Colon (tissue), 2 donors: ENCODE measurements at regions not wholly inside any gene's neighbourhood (a gene's known extent, or its start where the extent isn't known, plus 50 kb on each side); places are given as distances from the start of the nearest gene placed in this dataset.

Source experiments
- FAIRE-seq: peaks from 2 replicates; lab custom pipeline; 2012; peaks lifted over from hg19 to GRCh38; lab: Jason Lieb, UNC
- donor health status: control.
- donor health status: control.

DNA sequence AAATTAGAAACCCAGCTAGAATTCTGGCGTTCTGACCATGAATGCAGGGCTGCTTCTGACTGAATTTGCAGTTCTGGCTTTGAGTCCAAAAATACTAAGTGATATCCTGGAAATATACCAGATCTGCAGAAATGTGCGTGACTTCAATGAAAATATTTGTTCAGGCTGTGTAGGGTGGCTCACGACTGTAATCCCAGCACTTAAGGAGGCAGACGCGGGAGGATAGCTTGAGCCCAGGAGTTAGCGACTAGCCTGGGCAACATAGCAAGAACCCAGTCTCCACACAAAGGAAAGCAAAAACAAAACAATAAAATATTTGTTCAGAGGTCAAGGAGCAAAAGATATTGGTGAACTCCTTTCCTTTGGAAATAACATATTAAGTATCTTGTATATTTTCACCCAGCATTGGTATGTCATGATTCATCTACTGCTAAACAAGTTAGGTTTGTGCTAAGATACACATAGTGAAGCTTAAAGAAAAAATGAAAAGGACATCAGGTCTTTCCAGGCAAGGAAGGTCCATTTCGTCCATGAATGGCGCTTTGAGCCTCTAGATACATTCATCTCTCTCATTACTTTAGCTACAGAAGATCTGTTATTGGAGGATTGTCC lies 239.2 kb downstream of the CMPK2 start:
- FAIRE-seq = no peak

- FAIRE-seq = no peak
Measured at GRCh38 chr2:6627316-6627715, 238.4 kb downstream of the CMPK2 start.

- FAIRE-seq = no peak
Measured at GRCh38 chr2:6630209-6630608, 235.5 kb downstream of the CMPK2 start.

GRCh38 chr2:6635296-6635695 lies 230.4 kb downstream of the CMPK2 start:
- FAIRE-seq = no peak

- no peak for FAIRE-seq
Measured at GRCh38 chr2:6637330-6637729, 228.4 kb downstream of the CMPK2 start.

GRCh38 chr2:6639929-6640620 lies 225.6 kb downstream of the CMPK2 start:
- no peak for FAIRE-seq

DNA sequence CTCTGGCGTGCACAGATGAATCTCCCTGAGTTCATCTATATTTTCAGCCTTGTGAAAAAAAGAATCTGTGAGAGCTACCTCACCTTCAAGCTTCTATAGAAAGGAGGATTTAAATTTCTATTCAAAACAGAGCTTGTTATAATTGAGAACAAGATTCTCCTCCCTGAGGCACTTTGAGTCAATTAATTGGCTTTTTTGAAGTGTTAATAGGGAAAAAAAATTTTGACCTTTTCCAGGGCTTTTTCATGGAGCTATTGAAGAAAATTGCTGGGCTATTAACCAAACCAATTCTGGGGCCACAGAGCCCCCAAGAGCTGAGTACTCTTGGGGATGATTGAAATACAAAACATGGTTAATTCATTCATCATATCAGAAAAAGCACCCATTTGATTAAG lies 225.1 kb downstream of the CMPK2 start:
- no peak for FAIRE-seq

GRCh38 chr2:6641956-6642355 lies 223.8 kb downstream of the CMPK2 start:
- FAIRE-seq = no peak

- no peak for FAIRE-seq
Measured at GRCh38 chr2:6644261-6644660, 221.4 kb downstream of the CMPK2 start.

- FAIRE-seq = no peak
Measured at GRCh38 chr2:6645004-6645403, 220.7 kb downstream of the CMPK2 start.

GRCh38 chr2:6645672-6646071 lies 220.0 kb downstream of the CMPK2 start:
- FAIRE-seq = no peak

- FAIRE-seq = no peak
Measured at GRCh38 chr2:6647046-6647445, 218.7 kb downstream of the CMPK2 start.

- FAIRE-seq = no peak
Measured at GRCh38 chr2:6648596-6649247, 217.0 kb downstream of the CMPK2 start.

DNA sequence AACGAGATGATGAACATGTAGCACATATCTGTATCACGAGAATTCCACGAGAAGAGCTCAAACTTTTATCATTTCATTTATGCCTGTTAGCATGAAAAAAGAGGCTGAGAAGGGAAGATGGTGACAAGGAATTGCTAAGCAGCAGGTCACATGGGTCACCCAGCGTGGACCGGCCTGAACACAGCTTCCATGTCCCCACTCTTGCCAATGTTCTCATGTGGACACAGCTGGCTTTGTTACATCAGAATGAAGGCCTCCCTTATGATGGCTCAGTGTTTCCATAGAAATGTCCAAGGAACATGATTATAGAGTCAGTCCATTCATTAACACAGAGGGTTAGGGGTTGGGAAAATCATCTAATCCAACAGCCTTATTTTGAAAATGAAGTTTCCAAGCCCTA lies 215.4 kb downstream of the CMPK2 start:
- no peak for FAIRE-seq

GRCh38 chr2:6652251-6652650 lies 213.5 kb downstream of the CMPK2 start:
- FAIRE-seq = no peak

DNA sequence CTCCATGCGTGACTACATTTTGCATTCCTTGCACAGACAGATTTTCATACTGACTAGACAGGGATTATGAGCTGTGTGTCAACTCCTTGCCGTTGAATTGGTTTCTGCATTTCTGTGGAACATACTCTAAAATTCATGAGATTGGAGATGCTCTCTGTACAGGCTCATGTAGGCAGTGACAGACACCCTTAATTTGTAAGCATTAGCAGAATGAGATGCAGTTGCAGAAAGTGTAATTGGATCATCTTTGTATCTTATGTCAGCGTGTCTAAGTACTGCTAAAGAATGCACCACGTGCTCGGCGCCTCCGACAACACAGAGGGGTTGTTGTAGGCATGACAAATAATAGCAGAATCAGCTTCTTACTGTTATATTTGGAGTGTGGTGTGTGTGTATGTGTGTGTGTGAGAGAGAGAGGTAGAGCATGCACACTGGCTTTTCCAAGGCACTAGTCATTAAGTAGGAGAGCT lies 212.4 kb downstream of the CMPK2 start:
- no peak for FAIRE-seq

DNA sequence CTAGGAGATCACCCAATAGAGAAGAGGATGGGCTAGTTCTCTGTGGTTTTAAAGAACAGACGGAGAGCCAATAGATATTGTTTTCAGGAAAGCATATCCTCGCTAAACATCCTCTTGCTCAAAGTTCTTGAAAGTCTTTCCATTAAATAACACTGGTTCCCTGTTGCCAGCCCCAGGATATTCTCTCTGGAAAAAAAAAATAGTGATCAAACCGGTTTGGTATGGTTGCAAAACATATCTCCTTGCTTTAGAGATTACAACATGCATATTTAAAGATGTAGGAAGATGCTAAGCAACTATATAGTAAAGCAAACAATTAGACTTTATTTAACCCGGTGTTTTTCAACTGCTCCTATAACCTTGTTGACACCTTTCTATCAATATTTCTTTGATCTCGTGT lies 211.4 kb downstream of the CMPK2 start:
- FAIRE-seq = no peak

- FAIRE-seq = no peak
Measured at GRCh38 chr2:6656633-6657032, 209.1 kb downstream of the CMPK2 start.

DNA sequence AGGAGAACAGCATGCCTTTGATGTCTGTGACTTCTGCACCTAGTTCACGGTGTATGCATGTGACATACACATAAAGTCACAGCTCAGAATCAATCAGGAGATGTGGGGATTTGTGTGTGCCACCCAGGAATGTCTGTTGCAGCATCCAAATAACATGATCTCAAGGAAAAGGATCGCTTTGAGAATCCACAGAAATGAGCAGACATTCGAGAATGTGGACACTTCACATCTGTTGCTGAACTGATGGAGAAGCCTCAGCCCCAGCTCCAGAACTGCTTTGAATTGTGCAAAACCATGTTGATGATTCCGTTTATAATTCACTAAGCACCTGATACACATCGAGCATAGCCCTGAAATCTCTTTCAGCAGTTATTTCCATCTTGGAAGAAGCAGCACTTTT lies 208.6 kb downstream of the CMPK2 start:
- no peak for FAIRE-seq

GRCh38 chr2:6657855-6658254 lies 207.9 kb downstream of the CMPK2 start:
- no peak for FAIRE-seq

DNA sequence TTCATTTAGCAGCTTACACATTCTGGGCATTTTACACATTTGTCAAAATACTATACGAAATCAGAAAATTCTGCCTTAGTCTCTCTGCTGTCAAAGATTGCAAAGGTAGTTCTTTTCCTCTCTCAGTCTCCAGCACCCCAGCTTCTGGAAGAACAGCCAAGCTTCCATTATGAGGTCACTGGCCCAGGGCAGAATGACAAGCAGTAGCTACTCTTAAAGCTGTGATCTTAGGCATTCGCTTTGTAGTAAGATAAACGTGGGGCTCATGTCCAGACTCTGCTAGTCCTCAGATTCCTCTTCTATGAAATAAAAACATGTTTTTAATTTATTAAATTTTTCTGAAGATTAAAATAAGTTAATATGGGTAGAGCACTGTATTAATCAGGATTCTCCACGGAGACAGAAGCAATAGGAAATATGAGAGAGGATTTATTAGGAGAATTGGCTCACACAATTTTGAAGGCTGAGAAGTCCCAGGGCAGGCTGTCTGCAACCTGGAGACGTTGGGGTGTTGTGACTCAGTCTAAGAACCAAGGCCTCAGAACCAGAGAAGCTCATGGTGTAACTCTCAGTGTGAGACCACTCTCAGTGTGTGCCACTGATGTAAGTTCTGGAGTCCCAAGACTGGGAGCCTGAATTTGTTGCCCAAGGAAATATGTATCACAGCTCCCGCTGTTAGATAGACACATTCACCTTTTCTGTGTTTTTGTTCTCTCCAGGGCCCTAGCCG lies 201.2 kb downstream of the CMPK2 start:
- no peak for FAIRE-seq

DNA sequence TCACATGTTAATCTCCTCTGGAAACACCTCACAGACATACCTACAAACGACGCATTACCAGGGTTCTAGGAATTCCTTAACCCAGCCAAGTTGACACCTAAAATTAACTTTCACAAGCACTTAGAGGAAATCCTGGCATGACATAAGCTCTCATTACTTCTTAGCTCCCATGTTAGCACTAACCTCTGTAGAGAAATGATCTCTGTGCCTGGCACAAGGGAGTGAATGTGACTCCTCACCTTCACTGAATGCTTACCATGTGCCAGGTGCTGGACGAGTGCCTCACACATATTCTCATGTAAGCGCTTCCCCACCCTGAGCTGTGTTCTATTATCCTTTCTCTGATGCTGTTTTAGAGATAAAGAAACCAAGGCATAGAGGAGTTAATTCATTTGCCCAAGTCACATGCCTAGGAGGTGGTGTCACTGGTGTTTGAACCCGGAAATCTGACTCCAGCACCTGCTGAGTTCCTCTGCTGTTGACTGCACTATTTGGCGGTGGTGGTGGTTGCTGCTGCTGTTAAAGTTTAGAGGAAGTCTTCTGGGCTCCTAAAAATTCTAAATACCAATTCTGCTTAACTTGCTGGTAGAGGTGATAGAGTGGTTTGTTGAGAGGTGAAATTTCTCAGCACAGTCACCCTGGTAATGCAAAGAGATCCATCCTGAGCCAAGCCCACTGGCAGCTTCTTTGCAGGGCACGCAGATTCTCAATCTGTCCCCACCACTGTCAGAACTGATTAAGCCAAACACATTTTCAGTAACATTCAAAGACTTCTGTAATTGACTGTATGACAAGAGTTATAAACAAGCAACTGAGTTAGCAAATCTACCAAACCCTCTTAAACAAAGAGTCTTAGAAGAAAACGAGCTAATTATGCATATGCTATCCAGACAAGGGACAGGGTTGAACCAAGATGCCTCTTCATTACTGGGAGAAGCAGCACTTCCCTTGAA lies 200.3 kb downstream of the CMPK2 start:
- no peak for FAIRE-seq
